ENCODE measurements at regions not wholly inside any gene's neighbourhood (a gene's known extent, or its start where the extent isn't known, plus 50 kb on each side); places are given as distances from the start of the nearest gene placed in this dataset.

- H3K4me3 ChIP-seq (ENCODE audit: control extremely low read depth in 1 of 5, extremely low read depth in 1 of 5, insufficient read depth in 1 of 5, low read depth in 2 of 5, low read length in 4 of 5): no peak overlapping the region
- TF ChIP-seq CTCF (IDR thresholded peaks at IDR 0.05) (no peak), EZH2 (IDR thresholded peaks at IDR 0.05; ENCODE audit: borderline replicate concordance, insufficient read depth, low read depth, low read length, poor library complexity, severe bottlenecking) (no peak)
- H3K79me2 ChIP-seq (ENCODE audit: control insufficient read depth, insufficient read depth, low read length): no peaks in the 10 kb centered on the region
- H2AFZ ChIP-seq (ENCODE audit: insufficient read depth, low read depth, low read length, poor library complexity, severe bottlenecking): no peak overlapping the region
- no peaks in the 10 kb centered on the region for H3K27me3 ChIP-seq (replicated peaks in 1 of 4; ENCODE audit: control extremely low read depth in 1 of 4, control insufficient read depth in 3 of 4, insufficient read depth in 4 of 4, low read length in 3 of 4)
- ChIA-PET CTCF (no interaction called here), POLR2A (no interaction called here)
- H3K9ac ChIP-seq (ENCODE audit: low read length): no peak overlapping the region
- H4K20me1 ChIP-seq (ENCODE audit: control insufficient read depth, insufficient read depth, low read length, poor library complexity, severe bottlenecking): no peaks in the 10 kb centered on the region
- Mint-ChIP-seq H3K4me3 (no peak overlapping the region), H3K27me3 (no peaks in the 10 kb centered on the region), H3K4me1 (no peaks in the 10 kb centered on the region), H3K27ac (no peak overlapping the region), H3K9me3 (ENCODE audit: insufficient read depth) (no peaks in the 10 kb centered on the region)
- DNase-seq: no peak
- no peak overlapping the region for H3K27ac ChIP-seq (ENCODE audit: low read length in 2 of 2)
- no peak overlapping the region for H3K4me2 ChIP-seq (replicated peaks; ENCODE audit: low read depth, low read length, poor library complexity, severe bottlenecking)
- H3K4me1 ChIP-seq (ENCODE audit: control insufficient read depth in 2 of 2, insufficient read depth in 2 of 2, low read length in 2 of 2): no peaks in the 10 kb centered on the region
- no peak for ATAC-seq (ENCODE audit: low read depth)
- H3K36me3 ChIP-seq (replicated peaks in 1 of 2; ENCODE audit: control extremely low read depth in 1 of 2, control insufficient read depth in 1 of 2, extremely low read depth in 1 of 2, insufficient read depth in 2 of 2, low read length in 1 of 2): no peaks in the 10 kb centered on the region
- peaks cover 0 to 4% (median 0%) of the 10 kb centered on the region in 3 donors for H3K9me3 ChIP-seq (ENCODE audit: control extremely low read depth in 1 of 3, control insufficient read depth in 2 of 3, insufficient read depth in 1 of 3, low read length in 2 of 3)
- intact Hi-C loops (cut with micrococcal nuclease): no loop called here
Measured at GRCh38 chr11:91970624-91971023, 254.0 kb upstream of the FAT3 start.

- POLR2A ChIA-PET: no interaction called here
- H2AFZ ChIP-seq (ENCODE audit: insufficient read depth, low read depth, low read length, poor library complexity, severe bottlenecking): no peak overlapping the region
Measured at GRCh38 chr11:91969486-91969885, 255.1 kb upstream of the FAT3 start.

More at GRCh38 chr11:91969486-91969885, 255.1 kb upstream of the FAT3 start:
- Histone ChIP-seq H3K4me1 (ENCODE audit: control insufficient read depth in 2 of 2, insufficient read depth in 2 of 2, low read length in 2 of 2) (no peaks in the 10 kb centered on the region), H3K4me3 (ENCODE audit: control extremely low read depth in 1 of 5, extremely low read depth in 1 of 5, insufficient read depth in 1 of 5, low read depth in 2 of 5, low read length in 4 of 5) (no peak overlapping the region), H3K9ac (ENCODE audit: low read length) (no peak overlapping the region), H3K79me2 (ENCODE audit: control insufficient read depth, insufficient read depth, low read length) (no peaks in the 10 kb centered on the region), H3K27ac (ENCODE audit: low read length in 2 of 2) (no peak overlapping the region), H3K27me3 (replicated peaks in 1 of 4; ENCODE audit: control extremely low read depth in 1 of 4, control insufficient read depth in 3 of 4, insufficient read depth in 4 of 4, low read length in 3 of 4) (no peaks in the 10 kb centered on the region), H3K36me3 (replicated peaks in 1 of 2; ENCODE audit: control extremely low read depth in 1 of 2, control insufficient read depth in 1 of 2, extremely low read depth in 1 of 2, insufficient read depth in 2 of 2, low read length in 1 of 2) (no peaks in the 10 kb centered on the region), H3K4me2 (replicated peaks; ENCODE audit: low read depth, low read length, poor library complexity, severe bottlenecking) (no peak overlapping the region), H3K9me3 (ENCODE audit: control extremely low read depth in 1 of 3, control insufficient read depth in 2 of 3, insufficient read depth in 1 of 3, low read length in 2 of 3) (peaks cover 0 to 4% (median 0%) of the 10 kb centered on the region in 3 donors), H4K20me1 (ENCODE audit: control insufficient read depth, insufficient read depth, low read length, poor library complexity, severe bottlenecking) (no peaks in the 10 kb centered on the region)
- Mint-ChIP-seq H3K27ac (no peak overlapping the region), H3K27me3 (no peaks in the 10 kb centered on the region), H3K4me1 (no peaks in the 10 kb centered on the region), H3K4me3 (no peak overlapping the region), H3K9me3 (ENCODE audit: insufficient read depth) (no peaks in the 10 kb centered on the region)
- TF ChIP-seq CTCF (IDR thresholded peaks at IDR 0.05) (no peak), EZH2 (IDR thresholded peaks at IDR 0.05; ENCODE audit: borderline replicate concordance, insufficient read depth, low read depth, low read length, poor library complexity, severe bottlenecking) (no peak)
- CTCF ChIA-PET: no interaction called here
- no peak for ATAC-seq (ENCODE audit: low read depth)
- DNase-seq: no peak
- intact Hi-C loops (cut with micrococcal nuclease): no loop called here
- 100% methylated on average over 1 of the region's 2 CpGs for WGBS (ENCODE audit: insufficient coverage)
